ENCODE measurements at regions not wholly inside any gene's neighbourhood (a gene's known extent, or its start where the extent isn't known, plus 50 kb on each side); places are given as distances from the start of the nearest gene placed in this dataset.
"Not testable (repeated sequence)": the region's sequence is repeated elsewhere in the genome, so short reads cannot be mapped to it uniquely, and the experiment has no call there.

DNA sequence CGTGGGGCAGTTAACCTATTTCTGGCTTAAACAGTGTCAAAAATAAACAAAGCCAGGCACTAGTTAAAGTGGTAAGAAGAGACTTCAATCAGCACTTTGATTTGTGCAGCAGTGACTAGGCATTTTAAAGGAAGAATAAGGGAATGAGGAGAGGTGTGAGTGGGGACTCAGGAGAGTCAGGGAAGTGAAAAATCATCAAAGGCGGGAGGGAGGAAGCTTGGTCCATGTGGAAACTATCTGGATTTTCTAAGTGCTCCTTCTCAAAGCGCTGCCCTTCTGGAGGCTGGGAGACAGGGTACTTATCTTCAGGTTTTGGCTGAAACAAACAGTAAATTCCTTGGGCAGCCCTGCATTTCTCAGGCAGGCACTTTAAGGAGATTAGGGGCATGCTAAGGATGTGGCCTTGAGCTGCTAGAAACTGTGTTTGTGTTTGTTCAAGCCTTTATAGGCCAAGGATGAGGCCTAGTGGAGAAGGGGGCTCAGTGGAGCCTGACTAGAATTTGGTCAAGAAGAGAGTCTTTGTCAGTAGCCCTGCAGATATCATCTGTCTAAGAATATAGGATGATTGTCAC lies 486.5 kb downstream of the SIPA1L2 start:
- DNase-seq = no peak
- CTCF ChIA-PET = no interaction called here
- Mint-ChIP-seq H3K36me3 (ENCODE audit: low read depth) (no peaks in the 10 kb centered on the region), H3K9me3 (peaks cover 2% of the 10 kb centered on the region), H3K4me3 (no peak overlapping the region), H3K27me3 (ENCODE audit: low read depth) (no peaks in the 10 kb centered on the region), H3K27ac (no peak overlapping the region), H3K4me1 (ENCODE audit: low read depth) (no peaks in the 10 kb centered on the region)
- intact Hi-C loops (cut with micrococcal nuclease) = no loop called here

DNA sequence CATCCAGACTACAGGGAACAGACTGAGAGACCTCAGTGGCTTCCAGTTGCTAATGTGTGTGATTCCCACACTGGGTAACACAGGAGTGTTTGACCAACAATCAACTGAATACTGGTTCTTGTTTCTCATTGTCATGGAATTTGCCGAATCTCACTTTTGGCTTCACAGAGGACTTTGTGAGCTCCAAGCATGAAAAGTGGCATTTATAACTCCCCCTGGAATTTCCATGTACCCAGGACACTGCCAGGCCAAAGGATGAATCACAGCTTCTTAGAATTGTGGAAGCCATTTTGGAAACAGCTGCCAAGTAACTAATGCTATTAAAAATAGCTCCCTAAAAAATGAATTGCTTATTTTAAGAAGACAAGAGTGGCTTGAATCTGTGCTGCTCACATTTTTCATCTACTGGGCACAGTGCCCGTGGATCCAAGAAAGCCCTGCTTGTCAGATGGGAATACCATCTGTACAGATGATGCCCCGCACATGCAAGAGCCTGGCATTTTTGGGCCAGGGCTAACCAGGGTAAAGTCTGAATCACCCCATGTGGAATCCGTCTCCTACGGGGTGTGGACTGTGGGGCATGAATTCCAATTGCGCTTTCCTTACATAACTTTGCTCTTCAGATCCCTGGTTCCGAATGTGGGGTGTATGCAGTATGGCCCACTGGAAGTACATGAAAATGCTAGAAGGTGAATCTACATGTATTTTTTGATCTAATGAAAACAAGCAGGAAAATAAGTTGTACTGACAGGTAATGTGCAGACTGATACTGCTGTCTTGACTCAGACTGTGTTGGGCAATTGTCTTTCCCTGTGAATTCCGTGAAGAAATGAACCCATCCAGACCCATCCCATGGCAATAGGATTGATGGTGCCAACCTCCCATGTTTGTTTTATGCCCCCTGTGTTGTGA lies 487.3 kb downstream of the SIPA1L2 start:
- Mint-ChIP-seq H3K36me3 (ENCODE audit: low read depth) (no peaks in the 10 kb centered on the region), H3K27ac (no peak overlapping the region), H3K4me1 (ENCODE audit: low read depth) (no peaks in the 10 kb centered on the region), H3K27me3 (ENCODE audit: low read depth) (no peaks in the 10 kb centered on the region), H3K9me3 (peaks cover 2% of the 10 kb centered on the region), H3K4me3 (no peak overlapping the region)
- intact Hi-C loops (cut with micrococcal nuclease) = no loop called here
- CTCF ChIA-PET = no interaction called here
- no peak for DNase-seq

DNA sequence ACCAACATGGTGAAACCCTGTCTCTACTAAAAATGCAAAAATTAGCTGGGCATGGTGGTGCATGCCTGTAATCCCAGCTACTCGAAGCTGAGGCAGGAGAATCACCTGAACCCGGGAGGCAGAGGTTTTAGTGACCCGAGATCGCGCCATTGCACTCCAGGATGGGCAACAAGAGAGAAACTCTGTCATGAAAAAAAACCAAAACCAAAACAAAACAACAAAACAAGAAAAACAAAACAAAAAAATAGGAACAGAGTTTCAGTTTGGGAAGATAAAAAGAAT lies 488.8 kb downstream of the SIPA1L2 start:
- H3K4me3 Mint-ChIP-seq; H3K4me1 Mint-ChIP-seq (ENCODE audit: low read depth); intact Hi-C loops (cut with micrococcal nuclease); H3K36me3 Mint-ChIP-seq (ENCODE audit: low read depth); H3K27me3 Mint-ChIP-seq (ENCODE audit: low read depth); H3K27ac Mint-ChIP-seq; DNase-seq; CTCF ChIA-PET; H3K9me3 Mint-ChIP-seq: not testable (repeated sequence)

DNA sequence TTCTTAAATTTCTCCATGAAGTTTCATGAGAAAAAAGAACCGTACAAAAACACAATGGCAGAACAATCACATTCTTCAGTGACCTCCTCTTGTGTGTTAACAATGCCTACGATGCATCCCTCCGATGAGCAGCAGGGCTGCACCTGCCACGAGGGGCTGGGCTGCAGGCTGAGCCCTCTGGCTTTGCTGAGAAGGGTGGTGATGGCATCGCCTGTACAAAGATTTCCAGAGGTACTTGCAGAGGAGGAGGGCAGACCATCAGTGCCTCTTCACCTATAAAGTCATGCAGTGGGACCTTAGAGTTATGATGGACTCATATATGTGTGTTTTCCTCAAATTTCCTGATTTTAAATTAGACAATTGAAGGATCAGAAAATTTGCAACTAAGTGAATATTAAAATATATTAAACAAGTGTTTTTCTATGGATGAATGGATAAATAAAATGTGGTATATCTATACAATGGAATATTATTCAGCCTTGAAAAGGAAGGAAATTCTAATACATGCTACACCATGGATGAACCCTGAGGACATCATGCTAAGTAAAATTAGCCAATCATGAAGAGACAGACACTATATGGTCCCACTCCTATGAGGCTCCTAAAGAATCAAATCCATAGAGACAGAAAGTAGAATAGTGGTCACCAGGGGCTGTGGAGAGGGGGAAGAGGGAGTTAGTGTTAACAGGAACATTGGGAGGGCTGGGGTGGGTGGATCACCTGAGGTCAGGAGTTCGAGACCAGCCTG lies 489.3 kb downstream of the SIPA1L2 start:
- Mint-ChIP-seq H3K4me1 (ENCODE audit: low read depth) (no peaks in the 10 kb centered on the region), H3K9me3 (peaks cover 2% of the 10 kb centered on the region), H3K27me3 (ENCODE audit: low read depth) (no peaks in the 10 kb centered on the region), H3K36me3 (ENCODE audit: low read depth) (no peaks in the 10 kb centered on the region), H3K27ac (no peak overlapping the region), H3K4me3 (no peak overlapping the region)
- CTCF ChIA-PET = no interaction called here
- DNase-seq = no peak
- intact Hi-C loops (cut with micrococcal nuclease) = no loop called here

DNA sequence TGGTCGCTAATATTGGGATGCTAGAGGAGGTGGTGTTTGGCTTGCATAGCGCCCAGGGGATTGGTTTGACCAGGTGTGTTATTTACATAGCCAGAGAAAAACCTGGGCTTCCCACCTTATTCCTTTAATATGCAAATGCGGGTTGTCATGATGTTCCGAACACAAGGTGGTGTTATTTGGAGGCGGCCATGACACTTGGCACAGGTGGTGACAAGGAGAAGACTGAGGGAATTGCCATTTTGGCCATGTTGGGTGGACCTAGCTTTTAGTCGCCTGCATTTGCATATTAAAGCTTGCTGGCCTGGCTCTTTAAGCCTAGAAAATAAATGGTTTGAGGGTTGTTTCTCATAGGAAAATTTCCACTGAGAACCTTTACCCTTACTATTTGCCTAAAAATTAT lies 490.5 kb downstream of the SIPA1L2 start:
- no peaks in the 10 kb centered on the region for H3K27me3 Mint-ChIP-seq (ENCODE audit: low read depth)
- CTCF ChIA-PET = no interaction called here
- no peak overlapping the region for H3K27ac Mint-ChIP-seq
- peaks cover 2% of the 10 kb centered on the region for H3K9me3 Mint-ChIP-seq
- DNase-seq = no peak
- no peaks in the 10 kb centered on the region for H3K4me1 Mint-ChIP-seq (ENCODE audit: low read depth)
- intact Hi-C loops (cut with micrococcal nuclease) = no loop called here
- H3K4me3 Mint-ChIP-seq = no peak overlapping the region
- no peaks in the 10 kb centered on the region for H3K36me3 Mint-ChIP-seq (ENCODE audit: low read depth)

DNA sequence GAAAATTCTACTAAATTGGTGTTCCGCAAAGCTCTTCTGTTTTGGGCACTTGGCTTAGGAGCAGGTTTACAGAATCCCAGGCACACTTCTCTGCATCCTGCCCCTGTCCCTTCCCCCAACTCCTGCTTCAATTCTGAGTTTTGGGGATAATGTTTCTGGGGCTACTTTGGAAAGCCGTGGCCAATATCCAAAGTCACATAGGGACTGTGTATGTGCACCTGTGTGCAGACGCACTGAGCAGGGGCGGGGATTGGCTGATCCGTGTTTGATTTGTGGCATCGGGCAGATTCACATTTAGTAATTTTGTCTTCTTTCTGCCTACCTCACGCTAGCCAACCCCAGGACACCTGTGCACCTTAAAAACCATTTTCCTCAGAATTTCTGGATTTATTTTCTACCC lies 491.9 kb downstream of the SIPA1L2 start:
- DNase-seq = no peak
- Mint-ChIP-seq H3K9me3 (peaks cover 2% of the 10 kb centered on the region), H3K4me3 (no peak overlapping the region), H3K27me3 (ENCODE audit: low read depth) (no peaks in the 10 kb centered on the region), H3K27ac (no peak overlapping the region), H3K4me1 (ENCODE audit: low read depth) (no peaks in the 10 kb centered on the region), H3K36me3 (ENCODE audit: low read depth) (no peaks in the 10 kb centered on the region)
- intact Hi-C loops (cut with micrococcal nuclease) = no loop called here
- CTCF ChIA-PET = no interaction called here

DNA sequence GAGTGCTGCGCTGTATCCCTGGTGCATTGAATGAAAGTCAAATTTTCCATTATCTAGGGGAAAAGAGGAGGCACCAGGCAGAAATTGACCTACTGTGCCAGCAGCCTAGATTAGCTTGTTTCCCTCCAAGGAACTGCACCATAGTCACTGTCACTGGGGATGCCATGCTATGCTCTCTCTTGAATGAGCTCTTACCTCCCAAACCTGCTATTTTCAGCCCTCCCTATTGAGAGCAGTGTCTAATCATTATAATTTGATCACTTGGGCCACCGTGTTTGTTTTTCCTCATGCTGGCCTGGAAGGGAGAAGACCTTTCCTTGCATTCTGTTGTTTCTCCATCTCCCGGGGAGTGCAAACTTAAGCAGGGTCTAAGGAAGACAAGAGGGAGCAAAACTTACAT lies 492.9 kb downstream of the SIPA1L2 start:
- H3K36me3 Mint-ChIP-seq (ENCODE audit: low read depth) = no peaks in the 10 kb centered on the region
- H3K27me3 Mint-ChIP-seq (ENCODE audit: low read depth) = no peaks in the 10 kb centered on the region
- DNase-seq = no peak
- H3K9me3 Mint-ChIP-seq = peaks cover 2% of the 10 kb centered on the region
- H3K27ac Mint-ChIP-seq = no peak overlapping the region
- intact Hi-C loops (cut with micrococcal nuclease) = no loop called here
- no peak overlapping the region for H3K4me3 Mint-ChIP-seq
- no peaks in the 10 kb centered on the region for H3K4me1 Mint-ChIP-seq (ENCODE audit: low read depth)
- CTCF ChIA-PET = no interaction called here

DNA sequence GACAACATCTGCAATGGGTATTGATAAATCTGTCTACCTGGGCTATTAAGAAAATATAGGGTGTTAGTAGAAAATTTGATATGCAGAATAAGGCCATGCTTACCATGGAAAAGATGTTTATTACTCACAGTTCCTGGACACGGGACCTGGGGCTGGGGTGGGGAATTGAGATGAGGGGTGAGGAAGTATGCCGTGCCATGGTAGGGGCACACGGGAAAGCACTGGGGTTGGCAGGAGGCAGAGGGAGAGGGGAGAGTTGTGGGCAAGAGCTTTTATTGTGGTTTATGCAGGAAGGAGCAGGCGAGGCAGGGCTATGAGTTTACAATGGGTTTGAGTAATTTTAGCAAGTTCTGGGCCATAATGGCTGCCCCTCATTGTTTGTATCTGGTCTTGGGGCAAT lies 493.8 kb downstream of the SIPA1L2 start:
- peaks cover 3% of the 10 kb centered on the region for H3K9me3 Mint-ChIP-seq
- H3K4me1 Mint-ChIP-seq (ENCODE audit: low read depth) = no peaks in the 10 kb centered on the region
- H3K36me3 Mint-ChIP-seq (ENCODE audit: low read depth) = no peaks in the 10 kb centered on the region
- DNase-seq = no peak
- no peak overlapping the region for H3K4me3 Mint-ChIP-seq
- no peak overlapping the region for H3K27ac Mint-ChIP-seq
- CTCF ChIA-PET = interaction anchor here (0.6 kb wide), 1 partner anchor 293 kb away, joined by 3 read pairs; no protein-coding TSS in a partner anchor
- no peaks in the 10 kb centered on the region for H3K27me3 Mint-ChIP-seq (ENCODE audit: low read depth)
- intact Hi-C loops (cut with micrococcal nuclease) = no loop called here

DNA sequence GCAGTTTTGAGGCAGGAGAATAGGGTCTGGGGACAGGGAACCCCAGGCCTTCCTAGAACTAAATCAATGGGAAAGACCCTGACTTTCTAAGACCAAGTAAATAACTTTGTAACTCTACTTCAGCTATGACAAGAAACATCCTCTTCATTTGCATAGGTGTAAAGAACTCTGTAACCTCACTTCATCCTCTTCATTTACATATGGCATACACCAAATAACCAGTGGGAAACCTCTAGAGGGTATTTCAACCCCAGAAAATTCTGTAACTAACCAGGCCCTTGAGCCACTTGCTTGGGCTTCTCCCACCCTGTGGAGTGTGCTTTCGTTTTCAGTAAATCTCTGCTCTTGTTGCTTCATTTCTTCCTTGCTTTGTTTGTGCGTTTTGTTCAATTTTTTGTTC lies 495.6 kb downstream of the SIPA1L2 start:
- CTCF ChIA-PET = no interaction called here
- H3K9me3 Mint-ChIP-seq = peaks cover 1% of the 10 kb centered on the region
- H3K36me3 Mint-ChIP-seq (ENCODE audit: low read depth) = no peaks in the 10 kb centered on the region
- no peak overlapping the region for H3K4me3 Mint-ChIP-seq
- intact Hi-C loops (cut with micrococcal nuclease) = no loop called here
- H3K27me3 Mint-ChIP-seq (ENCODE audit: low read depth) = peaks cover 3% of the 10 kb centered on the region
- DNase-seq = no peak
- H3K4me1 Mint-ChIP-seq (ENCODE audit: low read depth) = no peaks in the 10 kb centered on the region
- no peak overlapping the region for H3K27ac Mint-ChIP-seq

DNA sequence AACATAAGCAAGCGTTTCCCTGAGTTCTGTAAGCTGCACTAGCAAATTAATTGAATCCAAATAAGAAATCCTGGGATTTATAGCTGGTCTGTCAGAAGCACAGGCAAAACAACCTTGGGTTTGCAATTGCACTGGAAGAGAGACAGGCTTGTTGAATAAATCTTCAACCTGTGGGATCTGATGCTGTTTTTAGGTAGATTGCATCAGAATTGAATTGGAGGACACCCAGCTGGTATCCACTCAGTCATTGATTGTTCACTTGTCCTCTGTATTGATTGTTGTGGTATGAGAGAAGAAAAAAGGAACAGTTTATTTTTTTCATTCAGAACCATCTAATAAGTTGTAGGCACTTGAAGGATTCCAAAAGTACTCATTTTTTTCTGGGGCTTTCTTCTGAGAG lies 497.4 kb downstream of the SIPA1L2 start:
- Mint-ChIP-seq H3K36me3 (ENCODE audit: low read depth) (no peaks in the 10 kb centered on the region), H3K4me3 (no peak overlapping the region), H3K27ac (no peak overlapping the region), H3K9me3 (peaks cover 2% of the 10 kb centered on the region), H3K27me3 (ENCODE audit: low read depth) (peaks cover 6% of the 10 kb centered on the region), H3K4me1 (ENCODE audit: low read depth) (no peaks in the 10 kb centered on the region)
- no peak for DNase-seq
- CTCF ChIA-PET = no interaction called here
- intact Hi-C loops (cut with micrococcal nuclease) = no loop called here

DNA sequence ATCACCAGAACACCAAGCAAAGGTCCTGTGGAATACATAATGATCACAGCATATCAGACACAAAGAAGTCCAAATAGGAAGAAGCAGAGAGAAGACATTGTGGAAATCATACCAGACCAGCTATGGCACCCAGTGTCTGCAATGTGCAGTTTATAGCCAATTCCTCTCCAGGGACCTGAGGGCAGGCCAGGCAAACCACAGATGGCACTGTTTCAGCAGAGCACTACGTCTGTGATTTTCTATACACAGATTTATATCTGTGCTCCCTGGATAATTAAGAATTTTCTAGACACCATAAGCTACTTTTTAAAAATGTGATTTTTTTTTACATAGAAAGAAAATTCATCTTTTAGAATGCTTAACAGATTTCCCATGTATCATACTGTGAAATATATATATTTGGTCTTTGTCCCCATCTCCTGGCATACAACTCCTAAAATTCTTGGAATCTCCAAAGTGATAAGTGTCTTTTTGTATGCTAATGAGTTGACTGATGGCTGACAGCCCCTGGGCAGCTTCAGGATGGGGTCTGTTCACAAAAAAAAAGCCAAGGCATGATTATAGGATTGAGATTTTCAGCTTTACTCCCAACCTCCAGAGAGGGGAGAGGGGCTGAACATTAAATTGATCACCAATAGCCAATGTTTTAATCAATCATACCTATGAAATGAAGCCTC lies 498.1 kb downstream of the SIPA1L2 start:
- Mint-ChIP-seq H3K9me3 (peaks cover 3% of the 10 kb centered on the region), H3K4me3 (no peak overlapping the region), H3K27me3 (ENCODE audit: low read depth) (peaks cover 10% of the 10 kb centered on the region), H3K27ac (no peak overlapping the region), H3K36me3 (ENCODE audit: low read depth) (no peaks in the 10 kb centered on the region), H3K4me1 (ENCODE audit: low read depth) (no peaks in the 10 kb centered on the region)
- intact Hi-C loops (cut with micrococcal nuclease) = no loop called here
- CTCF ChIA-PET = no interaction called here
- DNase-seq = no peak

DNA sequence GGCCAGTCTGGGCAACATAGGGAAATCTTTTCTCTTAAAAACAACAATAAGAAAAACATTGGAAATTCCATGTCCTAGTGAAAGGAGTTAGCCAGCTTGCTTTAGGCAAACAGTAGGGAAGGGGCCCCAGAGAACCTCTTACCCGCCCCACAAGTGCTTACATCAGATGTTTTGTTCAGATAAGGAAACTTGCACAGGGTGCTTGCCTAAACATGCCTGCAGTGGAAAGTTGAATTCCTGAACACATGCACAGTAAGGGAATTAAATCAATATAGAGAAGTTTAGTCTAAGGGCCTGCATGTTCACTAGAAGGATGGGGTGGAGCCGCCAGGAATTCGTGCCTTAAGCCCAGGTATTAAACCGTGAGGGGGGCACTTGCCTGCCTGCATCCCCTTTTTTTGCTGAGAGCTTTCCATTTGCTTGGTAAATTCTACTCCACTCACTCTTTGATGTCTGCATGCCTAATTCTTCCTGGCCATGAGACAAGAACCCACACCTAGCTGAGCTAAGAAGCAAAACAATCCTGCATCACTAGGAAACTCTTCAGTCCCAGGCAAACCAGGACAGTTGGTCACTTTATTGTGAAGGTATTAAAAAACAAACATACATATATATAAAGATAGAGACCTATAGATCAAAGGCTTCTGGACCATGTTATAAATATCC lies 499.0 kb downstream of the SIPA1L2 start:
- no peaks in the 10 kb centered on the region for H3K36me3 Mint-ChIP-seq (ENCODE audit: low read depth)
- CTCF ChIA-PET = no interaction called here
- H3K27ac Mint-ChIP-seq = no peak overlapping the region
- H3K4me3 Mint-ChIP-seq = no peak overlapping the region
- no peak for DNase-seq
- no peaks in the 10 kb centered on the region for H3K4me1 Mint-ChIP-seq (ENCODE audit: low read depth)
- peaks cover 3% of the 10 kb centered on the region for H3K9me3 Mint-ChIP-seq
- H3K27me3 Mint-ChIP-seq (ENCODE audit: low read depth) = peaks cover 10% of the 10 kb centered on the region
- intact Hi-C loops (cut with micrococcal nuclease) = no loop called here

Data from activated naive CD4-positive, alpha-beta T cell treated with anti-CD3 and anti-CD28 coated beads for 36 hours (primary cell).